ENCODE measurements at regions not wholly inside any gene's neighbourhood (a gene's known extent, or its start where the extent isn't known, plus 50 kb on each side); places are given as distances from the start of the nearest gene placed in this dataset.

DNA sequence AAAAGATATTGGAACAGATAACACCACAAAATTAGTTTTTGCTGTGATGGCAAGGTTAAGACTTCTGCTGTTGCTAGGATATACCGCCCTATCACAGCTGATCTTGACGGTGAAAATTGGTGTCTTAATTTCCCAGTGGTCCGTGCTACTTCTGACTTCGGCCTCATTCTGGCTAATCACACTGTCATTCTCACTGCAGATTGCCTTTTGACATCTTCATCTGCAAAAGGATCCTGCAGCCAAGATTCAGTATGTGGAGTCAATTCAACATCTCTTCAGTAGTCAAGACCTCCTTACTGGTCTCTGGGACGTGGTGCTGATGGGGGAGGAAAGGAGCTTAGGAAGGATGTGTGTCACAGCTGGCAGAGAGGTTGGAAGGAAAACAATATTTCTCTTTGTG, 438.6 kb downstream of the WDR72 start:
- no peak for DNase-seq (ENCODE audit: low spot score)
- intact Hi-C loops (cut with DNase I) = no loop called here

DNA sequence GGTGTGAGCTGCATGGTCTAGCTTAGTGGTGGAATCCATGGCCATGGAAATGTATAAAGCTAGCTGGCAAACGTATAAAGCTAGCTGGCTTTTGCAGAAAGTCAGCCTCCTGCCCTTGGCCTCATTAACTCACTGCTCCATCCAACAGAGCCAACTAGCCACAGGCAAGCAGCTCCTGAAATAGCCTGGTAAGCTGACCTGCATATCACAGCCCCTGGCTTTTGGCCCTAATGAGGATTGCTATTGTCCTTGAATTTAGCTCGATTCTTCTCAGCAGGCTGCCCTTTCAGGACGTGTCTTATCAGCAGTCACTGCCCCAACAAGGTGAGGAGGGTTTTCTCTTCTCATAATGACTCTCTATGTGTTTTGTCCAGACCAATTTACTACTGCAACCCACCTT, 446.8 kb downstream of the WDR72 start:
- intact Hi-C loops (cut with DNase I) = no loop called here
- no peak for DNase-seq (ENCODE audit: low spot score)

DNA sequence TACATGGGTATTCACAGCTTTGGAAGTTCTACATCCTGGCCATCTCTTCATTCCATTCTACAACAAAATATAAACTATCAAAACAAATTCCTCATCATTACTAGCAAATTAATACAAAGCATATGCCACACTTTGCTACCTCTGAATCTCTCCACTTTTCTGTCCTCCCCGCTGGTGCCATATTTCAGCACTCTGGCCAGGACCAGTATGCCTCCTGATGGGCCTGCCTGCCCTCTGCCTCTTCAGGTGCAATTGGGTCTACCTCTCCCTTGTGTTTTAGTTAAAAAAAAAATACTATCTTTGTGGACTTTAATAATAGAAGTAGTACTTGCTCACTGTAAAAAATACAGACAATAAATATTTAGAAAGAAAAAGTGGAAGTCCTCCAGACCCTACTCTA, 448.8 kb downstream of the WDR72 start:
- intact Hi-C loops (cut with DNase I) = no loop called here
- no peak for DNase-seq (ENCODE audit: low spot score)

- intact Hi-C loops (cut with DNase I) = no loop called here
- no peak for DNase-seq (ENCODE audit: low spot score)
These were observed 451.4 kb downstream of the WDR72 start for GRCh38 chr15:53307952-53308624.

GRCh38 chr15:53305554-53305953, 453.9 kb downstream of the WDR72 start:
- intact Hi-C loops (cut with DNase I) = no loop called here
- DNase-seq (ENCODE audit: low spot score) = no peak

DNA sequence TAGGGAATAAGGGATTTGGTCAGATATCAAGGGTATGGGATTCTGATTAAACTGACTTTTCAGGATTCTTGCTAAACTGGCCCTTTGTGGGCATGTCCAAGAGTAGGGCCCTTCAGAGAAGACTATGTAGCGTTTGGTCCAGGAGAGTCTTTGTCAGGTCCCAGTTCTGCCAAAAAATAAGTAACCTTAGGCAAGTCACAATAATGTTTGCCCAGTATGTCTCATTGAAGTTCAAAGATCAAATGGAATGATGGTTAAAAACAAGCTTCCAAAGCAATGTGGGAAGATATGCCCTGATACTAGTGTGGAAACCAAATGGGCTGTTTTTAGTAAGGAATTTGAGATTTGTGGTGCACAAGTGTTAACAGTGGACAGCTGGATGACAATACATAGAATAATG, 454.4 kb downstream of the WDR72 start:
- DNase-seq (ENCODE audit: low spot score) = no peak
- intact Hi-C loops (cut with DNase I) = no loop called here

DNA sequence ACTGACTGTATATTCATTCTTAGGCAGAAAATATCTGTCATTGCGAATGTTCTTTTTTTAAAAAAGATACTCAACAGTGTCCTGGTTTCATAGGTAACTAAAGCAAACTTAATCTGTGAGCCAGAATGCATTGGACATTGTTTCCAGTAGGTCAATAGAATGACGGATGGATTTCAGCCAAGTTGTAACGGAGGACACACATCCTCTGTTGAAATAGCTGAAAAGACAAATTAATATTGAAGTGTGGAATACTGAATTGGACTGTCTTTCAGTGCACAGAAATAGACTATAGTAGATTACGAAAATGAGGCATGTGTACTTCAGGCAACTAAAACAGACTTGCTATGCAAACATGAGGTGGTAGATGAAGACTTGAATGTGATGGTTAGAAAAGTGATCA, 461.6 kb downstream of the WDR72 start:
- no peak for DNase-seq (ENCODE audit: low spot score)
- intact Hi-C loops (cut with DNase I) = no loop called here

DNA sequence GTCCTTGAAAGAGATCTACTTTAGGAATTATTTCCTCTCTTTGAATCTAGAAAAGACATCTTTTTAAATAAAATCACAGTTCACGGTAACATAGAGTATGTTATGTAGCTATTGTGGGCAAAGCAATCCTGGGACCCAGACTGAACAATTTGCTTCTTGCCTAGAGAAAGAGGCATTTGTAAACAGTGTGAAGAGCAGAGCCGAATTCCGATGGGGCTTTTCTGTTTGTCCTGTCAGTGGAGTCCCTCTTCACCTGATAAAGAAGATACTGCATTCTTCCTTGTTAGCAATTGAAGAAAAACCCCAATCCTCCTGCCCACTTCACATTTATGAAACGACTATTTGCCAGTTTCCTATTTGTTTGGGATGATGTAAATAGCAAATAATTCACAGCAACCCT, 462.9 kb downstream of the WDR72 start:
- intact Hi-C loops (cut with DNase I) = no loop called here
- no peak for DNase-seq (ENCODE audit: low spot score)

- DNase-seq (ENCODE audit: low spot score) = no peak
- intact Hi-C loops (cut with DNase I) = no loop called here
These were observed 463.9 kb downstream of the WDR72 start for GRCh38 chr15:53295574-53295973.

- no peak for DNase-seq (ENCODE audit: low spot score)
- intact Hi-C loops (cut with DNase I) = no loop called here
These were observed 470.9 kb downstream of the WDR72 start for GRCh38 chr15:53288542-53288941.

GRCh38 chr15:53274630-53275029, 484.5 kb upstream of the ONECUT1 start:
- intact Hi-C loops (cut with DNase I) = no loop called here
- no peak for DNase-seq (ENCODE audit: low spot score)

GRCh38 chr15:53272116-53272515, 482.0 kb upstream of the ONECUT1 start:
- intact Hi-C loops (cut with DNase I) = no loop called here
- no peak for DNase-seq (ENCODE audit: low spot score)

DNA sequence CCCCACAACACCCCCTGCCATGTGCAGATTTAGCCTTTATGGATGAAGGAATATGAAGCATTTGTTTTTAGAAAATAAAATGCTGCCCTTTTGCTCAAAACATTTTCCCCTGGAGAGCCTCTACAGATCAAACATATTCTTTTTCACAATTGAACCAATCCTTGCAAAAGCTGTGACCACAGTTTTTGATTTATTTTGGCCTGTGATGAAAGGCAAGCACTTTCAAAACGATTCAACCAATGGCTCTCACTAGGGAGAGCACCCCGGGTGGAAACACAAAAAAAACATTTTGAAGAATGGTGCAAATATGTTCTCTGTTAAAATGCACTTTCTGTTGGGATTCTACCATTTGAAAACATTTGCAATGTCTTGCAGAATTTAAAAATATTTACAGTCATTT, 476.0 kb upstream of the ONECUT1 start:
- intact Hi-C loops (cut with DNase I) = no loop called here
- no peak for DNase-seq (ENCODE audit: low spot score)

- intact Hi-C loops (cut with DNase I) = no loop called here
- DNase-seq (ENCODE audit: low spot score) = no peak
These were observed 470.5 kb upstream of the ONECUT1 start for GRCh38 chr15:53260647-53261046.

DNA sequence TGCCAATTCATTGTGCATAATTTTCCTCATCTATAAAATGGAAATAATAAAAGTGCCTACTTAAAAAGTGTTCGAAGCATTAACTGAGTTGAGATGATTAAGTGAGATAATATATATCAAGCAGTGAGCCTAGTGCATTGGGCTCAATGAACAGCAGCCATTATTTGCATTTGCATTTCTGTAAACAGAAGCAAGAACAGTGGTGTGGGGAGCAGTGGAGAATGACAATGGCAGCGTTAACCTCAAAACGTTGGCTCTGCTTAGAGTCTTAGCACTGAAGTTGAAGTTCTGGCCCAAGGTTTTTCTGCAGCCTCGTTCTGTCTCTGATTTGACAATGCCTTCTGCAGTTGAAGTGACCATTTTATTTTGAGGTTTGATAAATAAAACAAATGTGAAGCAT, 466.3 kb upstream of the ONECUT1 start:
- intact Hi-C loops (cut with DNase I) = no loop called here
- DNase-seq (ENCODE audit: low spot score) = no peak

- no peak for DNase-seq (ENCODE audit: low spot score)
- intact Hi-C loops (cut with DNase I) = no loop called here
These were observed 465.9 kb upstream of the ONECUT1 start for GRCh38 chr15:53256043-53256442.

GRCh38 chr15:53251996-53252395, 461.9 kb upstream of the ONECUT1 start:
- DNase-seq (ENCODE audit: low spot score) = no peak

DNA sequence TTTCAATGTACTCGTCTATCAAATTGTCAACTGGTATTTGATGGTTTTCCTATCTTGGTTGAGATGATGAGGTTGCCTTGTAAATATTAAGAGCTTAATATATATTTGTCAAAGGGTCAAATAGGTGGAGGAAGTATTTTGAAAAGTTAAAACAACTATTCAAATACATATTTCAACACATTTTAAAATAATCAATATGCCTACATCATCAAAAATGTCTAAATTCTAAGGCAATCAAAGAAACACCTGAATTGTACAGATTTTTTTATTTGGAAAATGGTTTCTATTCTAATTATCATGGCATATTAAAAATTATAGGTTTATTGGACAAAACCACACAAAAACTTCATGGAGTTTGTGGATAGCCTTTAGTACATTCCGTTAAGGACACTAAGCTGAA, 461.4 kb upstream of the ONECUT1 start:
- DNase-seq (ENCODE audit: low spot score) = no peak
- intact Hi-C loops (cut with DNase I) = no loop called here

More at GRCh38 chr15:53251996-53252395, 461.9 kb upstream of the ONECUT1 start:
- intact Hi-C loops (cut with DNase I) = no loop called here

DNA sequence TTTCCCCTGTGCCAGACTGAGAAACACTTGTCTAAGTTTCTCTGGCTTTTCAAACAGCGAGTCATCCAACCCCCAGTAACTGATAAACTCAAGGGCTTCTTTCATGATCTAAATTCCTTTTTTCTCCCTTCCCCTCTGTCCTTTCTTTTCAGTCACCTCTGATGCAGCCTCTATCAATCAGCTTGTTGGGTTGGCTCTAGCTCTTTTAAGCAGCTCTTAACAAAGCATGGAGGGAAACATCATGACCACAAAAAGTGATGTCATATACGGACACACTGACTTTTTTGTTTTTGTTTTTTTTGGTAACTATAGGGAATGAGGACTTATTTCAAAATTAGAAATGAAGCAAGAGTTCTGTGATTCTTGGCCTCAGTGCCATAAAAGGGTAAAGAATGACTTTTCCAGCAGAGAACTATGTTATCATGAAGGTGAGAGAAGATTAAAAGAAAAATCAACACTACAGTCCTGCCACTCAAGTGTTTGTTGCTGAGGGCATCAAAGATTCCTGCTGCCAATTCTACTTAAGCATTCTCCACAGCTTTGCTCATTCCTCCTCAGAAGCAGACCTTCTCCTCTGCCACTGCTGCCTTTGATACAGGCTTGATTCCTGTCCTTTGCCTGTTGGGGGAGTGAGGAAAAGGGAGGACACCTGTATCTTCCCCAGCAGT, 457.0 kb upstream of the ONECUT1 start:
- no peak for DNase-seq (ENCODE audit: low spot score)
- intact Hi-C loops (cut with DNase I) = no loop called here

GRCh38 chr15:53246404-53246803, 456.3 kb upstream of the ONECUT1 start:
- intact Hi-C loops (cut with DNase I) = no loop called here
- DNase-seq (ENCODE audit: low spot score) = no peak

DNA sequence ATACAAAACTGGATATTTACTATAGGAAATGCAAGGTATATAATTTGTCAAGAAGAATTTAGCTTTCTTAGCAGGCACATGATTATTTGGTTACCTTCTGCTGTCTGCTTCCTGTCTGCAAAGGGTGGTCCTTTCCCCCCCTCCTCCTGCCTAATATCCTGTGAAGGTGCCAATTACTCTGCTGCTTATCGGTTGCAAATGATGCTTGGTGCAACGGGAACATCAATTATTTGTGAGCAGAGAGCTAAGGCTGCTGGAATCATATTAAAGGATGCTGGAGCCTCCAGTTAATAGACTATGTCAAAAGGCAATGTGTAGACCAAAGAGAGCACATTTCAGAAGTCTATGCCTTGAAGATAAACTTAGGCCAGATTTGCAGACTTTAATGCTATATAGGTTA, 443.7 kb upstream of the ONECUT1 start:
- intact Hi-C loops (cut with DNase I) = no loop called here
- DNase-seq (ENCODE audit: low spot score) = no peak
